OCI-LY1 (cell line): ENCODE measurements at regions not wholly inside any gene's neighbourhood (a gene's known extent, or its start where the extent isn't known, plus 50 kb on each side); places are given as distances from the start of the nearest gene placed in this dataset.

ENCODE experiments used
- EZH2 ChIP-seq: fragments of 200-600 bp; sonication (generic), shearing (Covaris generic); IDR thresholded peaks from 2 replicates; pipeline ENCODE4 v1.8.0; 2017; ENCODE audit warnings: borderline replicate concordance, mixed run types, mild to moderate bottlenecking, antibody characterized with exemption, low read length, moderate library complexity, mixed read lengths
- TF ChIP-seq, protein P1 (sequence below): fragments of 200-600 bp; sonication (generic), shearing (Covaris generic); IDR thresholded peaks from 2 replicates; pipeline ENCODE4 v1.5.1; 2017; ENCODE audit warnings: mild to moderate bottlenecking, antibody characterized with exemption, low read length, moderate library complexity, mixed read lengths

- TF ChIP-seq, protein P1, sequence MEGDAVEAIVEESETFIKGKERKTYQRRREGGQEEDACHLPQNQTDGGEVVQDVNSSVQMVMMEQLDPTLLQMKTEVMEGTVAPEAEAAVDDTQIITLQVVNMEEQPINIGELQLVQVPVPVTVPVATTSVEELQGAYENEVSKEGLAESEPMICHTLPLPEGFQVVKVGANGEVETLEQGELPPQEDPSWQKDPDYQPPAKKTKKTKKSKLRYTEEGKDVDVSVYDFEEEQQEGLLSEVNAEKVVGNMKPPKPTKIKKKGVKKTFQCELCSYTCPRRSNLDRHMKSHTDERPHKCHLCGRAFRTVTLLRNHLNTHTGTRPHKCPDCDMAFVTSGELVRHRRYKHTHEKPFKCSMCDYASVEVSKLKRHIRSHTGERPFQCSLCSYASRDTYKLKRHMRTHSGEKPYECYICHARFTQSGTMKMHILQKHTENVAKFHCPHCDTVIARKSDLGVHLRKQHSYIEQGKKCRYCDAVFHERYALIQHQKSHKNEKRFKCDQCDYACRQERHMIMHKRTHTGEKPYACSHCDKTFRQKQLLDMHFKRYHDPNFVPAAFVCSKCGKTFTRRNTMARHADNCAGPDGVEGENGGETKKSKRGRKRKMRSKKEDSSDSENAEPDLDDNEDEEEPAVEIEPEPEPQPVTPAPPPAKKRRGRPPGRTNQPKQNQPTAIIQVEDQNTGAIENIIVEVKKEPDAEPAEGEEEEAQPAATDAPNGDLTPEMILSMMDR: no peak
- TF ChIP-seq EZH2: no peak
Measured at GRCh38 chr18:2146754-2147153, 424.6 kb downstream of the METTL4 start.
